Endodermal cell (in vitro differentiated cells): ENCODE measurements at regions not wholly inside any gene's neighbourhood (a gene's known extent, or its start where the extent isn't known, plus 50 kb on each side); places are given as distances from the start of the nearest gene placed in this dataset.

Experiments
- DNase-seq: peaks from one replicate; pipeline ENCODE4 v3.0.0-alpha.2; 2017
- H3K27ac ChIP-seq: 2 replicates; pipeline ENCODE4 v1.5.1; 2013; ENCODE audit warnings: mild to moderate bottlenecking, low read depth, low read length, moderate library complexity
- H3K27me3 ChIP-seq: 2 replicates; pipeline ENCODE4 v1.6.1; 2013; ENCODE audit warnings: mild to moderate bottlenecking, low read length, moderate library complexity; ENCODE audit not compliant: insufficient read depth, control insufficient read depth, poor library complexity, severe bottlenecking
- H3K36me3 ChIP-seq: 2 replicates; pipeline ENCODE4 v1.7.0; 2013; ENCODE audit warnings: mild to moderate bottlenecking, low read length, moderate library complexity; ENCODE audit not compliant: control insufficient read depth, insufficient read depth
- H3K4me1 ChIP-seq: one replicate; pipeline ENCODE4 v1.7.0; 2013; ENCODE audit warnings: low read length; ENCODE audit not compliant: control insufficient read depth, insufficient read depth
- H3K4me3 ChIP-seq: 2 replicates; pipeline ENCODE4 v1.5.1; 2013; ENCODE audit warnings: mild to moderate bottlenecking, low read length, moderate library complexity
- H3K9ac ChIP-seq: 2 replicates; pipeline ENCODE4 v1.6.1; 2013; ENCODE audit warnings: mild to moderate bottlenecking, low read length, moderate library complexity; ENCODE audit not compliant: poor library complexity, severe bottlenecking; ENCODE audit errors: extremely low read depth
- H3K9me3 ChIP-seq: 2 replicates; pipeline ENCODE4 v1.6.1; 2013; ENCODE audit warnings: mild to moderate bottlenecking, low read length, moderate library complexity; ENCODE audit not compliant: control insufficient read depth
- H3K27ac Mint-ChIP-seq: 2 replicates; pipeline ENCODE4 v1.8.0; 2020; ENCODE audit warnings: mixed read lengths
- H3K27me3 Mint-ChIP-seq: 2 replicates; pipeline ENCODE4 v1.8.0; 2021; ENCODE audit warnings: mild to moderate bottlenecking, mixed read lengths; ENCODE audit not compliant: insufficient read depth
- H3K36me3 Mint-ChIP-seq: 2 replicates; pipeline ENCODE4 v1.8.0; 2020; ENCODE audit warnings: low read depth, mixed read lengths
- H3K4me1 Mint-ChIP-seq: 2 replicates; pipeline ENCODE4 v1.8.0; 2020; ENCODE audit warnings: mixed read lengths
- H3K4me3 Mint-ChIP-seq: 2 replicates; pipeline ENCODE4 v1.8.0; 2020; ENCODE audit warnings: mild to moderate bottlenecking, moderate library complexity, mixed read lengths
- H3K9me3 Mint-ChIP-seq: 2 replicates; pipeline ENCODE4 v1.8.0; 2020; ENCODE audit warnings: mild to moderate bottlenecking, mixed read lengths
- WGBS, 2 experiments: methylation state at CpG; one replicate each; pipeline versions ENCODE4 v1.1.5 to v1.1.7; 2013; ENCODE audit warnings: missing lambda C conversion rate in 2 of 2, mixed read lengths in 1 of 2; ENCODE audit not compliant: insufficient coverage in 1 of 2, insufficient read length in 1 of 2; 5-methylcytosine and 5-hydroxymethylcytosine counted together
- TF ChIP-seq, protein P1 (sequence below): fragments of 200-600 bp; sonication (generic); conservative IDR thresholded peaks from 2 replicates; pipeline ENCODE4 v1.5.0; 2021; ENCODE audit warnings: antibody characterized with exemption, mild to moderate bottlenecking

DNA sequence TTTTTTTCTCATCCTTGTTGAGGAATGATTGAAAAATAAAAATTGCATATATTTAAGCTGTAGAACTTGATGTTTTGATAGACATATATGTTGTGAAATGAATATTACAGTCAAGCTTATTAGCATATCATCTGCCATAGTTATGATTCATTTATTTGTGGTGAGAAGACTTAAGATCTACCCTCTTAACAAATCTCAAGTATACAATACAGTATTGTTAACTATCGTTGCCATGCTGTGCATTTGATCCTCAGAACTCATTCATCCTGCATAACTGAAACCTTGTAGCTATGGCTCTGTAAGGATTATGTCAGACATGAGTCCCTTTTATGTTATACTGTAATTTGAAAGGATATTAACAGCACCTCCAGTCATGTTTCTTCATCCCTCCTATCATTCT lies 2045.3 kb downstream of the ARAP2 start:
- H3K27ac Mint-ChIP-seq: no peak overlapping the region
- no peak overlapping the region for H3K4me3 Mint-ChIP-seq
- H3K9me3 Mint-ChIP-seq: no peaks in the 10 kb centered on the region

DNA sequence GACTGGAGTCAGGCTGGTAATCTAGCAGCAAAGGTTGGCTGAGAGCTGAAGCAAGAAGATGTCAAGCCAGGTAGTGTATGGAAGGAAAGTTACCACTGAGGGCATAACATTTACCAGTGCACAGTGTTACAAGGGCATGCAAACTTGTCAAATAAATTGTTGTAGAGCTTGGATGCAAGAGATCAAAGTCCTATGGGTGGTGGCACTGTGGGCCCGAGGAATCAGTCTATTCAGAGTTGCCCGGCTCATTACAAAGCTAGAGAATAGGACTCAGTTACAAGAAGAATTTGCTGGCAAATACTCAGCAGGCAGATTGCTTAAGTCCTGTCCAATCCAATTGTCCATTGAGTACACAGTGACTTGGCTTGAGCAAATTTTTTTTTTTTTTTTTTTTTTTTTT lies 2043.8 kb downstream of the ARAP2 start:
- peaks cover 3% of the 10 kb centered on the region for H3K4me1 Mint-ChIP-seq
- H3K4me3 ChIP-seq: no peak overlapping the region
- TF ChIP-seq, protein P1, sequence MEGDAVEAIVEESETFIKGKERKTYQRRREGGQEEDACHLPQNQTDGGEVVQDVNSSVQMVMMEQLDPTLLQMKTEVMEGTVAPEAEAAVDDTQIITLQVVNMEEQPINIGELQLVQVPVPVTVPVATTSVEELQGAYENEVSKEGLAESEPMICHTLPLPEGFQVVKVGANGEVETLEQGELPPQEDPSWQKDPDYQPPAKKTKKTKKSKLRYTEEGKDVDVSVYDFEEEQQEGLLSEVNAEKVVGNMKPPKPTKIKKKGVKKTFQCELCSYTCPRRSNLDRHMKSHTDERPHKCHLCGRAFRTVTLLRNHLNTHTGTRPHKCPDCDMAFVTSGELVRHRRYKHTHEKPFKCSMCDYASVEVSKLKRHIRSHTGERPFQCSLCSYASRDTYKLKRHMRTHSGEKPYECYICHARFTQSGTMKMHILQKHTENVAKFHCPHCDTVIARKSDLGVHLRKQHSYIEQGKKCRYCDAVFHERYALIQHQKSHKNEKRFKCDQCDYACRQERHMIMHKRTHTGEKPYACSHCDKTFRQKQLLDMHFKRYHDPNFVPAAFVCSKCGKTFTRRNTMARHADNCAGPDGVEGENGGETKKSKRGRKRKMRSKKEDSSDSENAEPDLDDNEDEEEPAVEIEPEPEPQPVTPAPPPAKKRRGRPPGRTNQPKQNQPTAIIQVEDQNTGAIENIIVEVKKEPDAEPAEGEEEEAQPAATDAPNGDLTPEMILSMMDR: no peak
- peaks cover 7% of the 10 kb centered on the region for H3K9me3 Mint-ChIP-seq
- H3K4me1 ChIP-seq: no peaks in the 10 kb centered on the region
- H3K9me3 ChIP-seq: peaks cover 5% of the 10 kb centered on the region
- H3K36me3 Mint-ChIP-seq: no peaks in the 10 kb centered on the region
- 98 to 100% methylated on average over 2 of the region's 2 CpGs for WGBS, 2 experiments
- no peaks in the 10 kb centered on the region for H3K36me3 ChIP-seq
- H3K27me3 Mint-ChIP-seq: no peaks in the 10 kb centered on the region
- no peaks in the 10 kb centered on the region for H3K27me3 ChIP-seq
- no peak overlapping the region for H3K27ac Mint-ChIP-seq
- H3K27ac ChIP-seq: no peak overlapping the region
- H3K9ac ChIP-seq: no peak overlapping the region
- no peak for DNase-seq
- no peak overlapping the region for H3K4me3 Mint-ChIP-seq

More for the DNA sequence above, 2045.3 kb downstream of the ARAP2 start:
- H3K9ac ChIP-seq: no peak overlapping the region
- TF ChIP-seq, protein P1: no peak
- no peaks in the 10 kb centered on the region for H3K27me3 ChIP-seq
- H3K27me3 Mint-ChIP-seq: no peaks in the 10 kb centered on the region
- no peaks in the 10 kb centered on the region for H3K4me1 ChIP-seq
- no peaks in the 10 kb centered on the region for H3K9me3 ChIP-seq
- 91 to 100% methylated on average over 1 of the region's 1 CpG for WGBS, 2 experiments
- no peak overlapping the region for H3K4me3 ChIP-seq
- no peaks in the 10 kb centered on the region for H3K36me3 Mint-ChIP-seq
- H3K36me3 ChIP-seq: no peaks in the 10 kb centered on the region
- H3K27ac ChIP-seq: no peak overlapping the region
- no peak for DNase-seq
- H3K4me1 Mint-ChIP-seq: peaks cover 3% of the 10 kb centered on the region

DNA sequence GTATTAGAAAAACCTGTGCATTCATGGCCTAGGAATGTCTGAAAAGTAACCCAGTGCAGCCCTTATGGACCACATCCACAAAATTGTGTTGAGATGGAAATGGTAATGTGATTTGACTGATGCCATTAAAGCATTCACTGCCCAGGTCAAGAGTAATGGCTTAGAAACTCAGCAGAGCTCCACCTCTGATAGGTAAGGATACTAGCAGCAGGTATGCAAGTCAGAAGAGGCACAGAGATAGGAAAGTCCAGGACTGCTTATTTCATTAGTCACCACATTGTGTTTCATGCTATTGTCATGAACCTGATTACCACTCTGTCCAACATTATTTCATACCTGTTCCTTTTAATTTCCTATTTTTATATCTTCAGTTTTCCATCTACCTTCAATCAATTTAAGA lies 2042.2 kb downstream of the ARAP2 start:
- Histone ChIP-seq H3K9ac (no peak overlapping the region), H3K9me3 (peaks cover 17% of the 10 kb centered on the region), H3K4me1 (no peaks in the 10 kb centered on the region), H3K4me3 (no peak overlapping the region), H3K36me3 (no peaks in the 10 kb centered on the region), H3K27me3 (no peaks in the 10 kb centered on the region), H3K27ac (no peak overlapping the region)
- Mint-ChIP-seq H3K4me3 (no peak overlapping the region), H3K36me3 (no peaks in the 10 kb centered on the region), H3K27me3 (no peaks in the 10 kb centered on the region), H3K4me1 (peaks cover 3% of the 10 kb centered on the region), H3K9me3 (peaks cover 14% of the 10 kb centered on the region), H3K27ac (no peak overlapping the region)
- DNase-seq: no peak
- TF ChIP-seq, protein P1: no peak
